GM18909 (cell line): ENCODE measurements at regions not wholly inside any gene's neighbourhood (a gene's known extent, or its start where the extent isn't known, plus 50 kb on each side); places are given as distances from the start of the nearest gene placed in this dataset.
"Not testable (repeated sequence)": the region's sequence is repeated elsewhere in the genome, so short reads cannot be mapped to it uniquely, and the experiment has no call there.

Source experiments
- ATAC-seq: cut with Tn5 transposase; IDR thresholded peaks from one replicate; pipeline ENCODE4 v1.9.1; 2021; ENCODE audit warnings: mild to moderate bottlenecking; ENCODE audit not compliant: unreplicated experiment, poor library complexity

GRCh38 chr2:154577390-154577789 lies 121.1 kb upstream of the KCNJ3 start:
- ATAC-seq, result no peak

GRCh38 chr2:154580767-154581166 lies 117.7 kb upstream of the KCNJ3 start:
- ATAC-seq, result no peak

- ATAC-seq, result not testable (repeated sequence)
These were observed 115.8 kb upstream of the KCNJ3 start for GRCh38 chr2:154582694-154583093.

GRCh38 chr2:154583274-154583673 lies 115.2 kb upstream of the KCNJ3 start:
- ATAC-seq, result not testable (repeated sequence)

- no peak for ATAC-seq
These were observed 110.8 kb upstream of the KCNJ3 start for GRCh38 chr2:154587739-154588138.

- no peak for ATAC-seq
These were observed 109.7 kb upstream of the KCNJ3 start for GRCh38 chr2:154588838-154589237.

GRCh38 chr2:154589514-154589913 lies 109.0 kb upstream of the KCNJ3 start:
- no peak for ATAC-seq

GRCh38 chr2:154591294-154591820 lies 107.1 kb upstream of the KCNJ3 start:
- no peak for ATAC-seq

GRCh38 chr2:154599189-154599588 lies 99.3 kb upstream of the KCNJ3 start:
- ATAC-seq, result no peak

GRCh38 chr2:154600927-154601494 lies 97.5 kb upstream of the KCNJ3 start:
- ATAC-seq, result no peak

GRCh38 chr2:154603682-154604081 lies 94.8 kb upstream of the KCNJ3 start:
- ATAC-seq, result no peak

- no peak for ATAC-seq
These were observed 90.1 kb upstream of the KCNJ3 start for GRCh38 chr2:154608438-154608837.

- no peak for ATAC-seq
These were observed 83.6 kb upstream of the KCNJ3 start for GRCh38 chr2:154614906-154615305.

GRCh38 chr2:154616659-154617058 lies 81.8 kb upstream of the KCNJ3 start:
- no peak for ATAC-seq

- ATAC-seq, result no peak
These were observed 78.0 kb upstream of the KCNJ3 start for GRCh38 chr2:154620471-154620870.

GRCh38 chr2:154623819-154624218 lies 74.7 kb upstream of the KCNJ3 start:
- ATAC-seq, result no peak

GRCh38 chr2:154637456-154637855 lies 61.0 kb upstream of the KCNJ3 start:
- ATAC-seq, result no peak

GRCh38 chr2:154638783-154639182 lies 59.7 kb upstream of the KCNJ3 start:
- ATAC-seq, result no peak

GRCh38 chr2:154640000-154640399 lies 58.5 kb upstream of the KCNJ3 start:
- no peak for ATAC-seq
